Cardiac muscle cell (in vitro differentiated cells and primary cell): ENCODE measurements at regions not wholly inside any gene's neighbourhood (a gene's known extent, or its start where the extent isn't known, plus 50 kb on each side); places are given as distances from the start of the nearest gene placed in this dataset.
A peak's percentile ranks its signal among the peaks of the same experiment; 100 is the strongest.

ENCODE experiments used
- DNase-seq, 2 donors: peaks; one replicate each; pipeline versions ENCODE4 v3.0.0 to v3.0.0-alpha.2; 2010 to 2017; ENCODE audit warnings: low read depth in 1 of 2, low spot score in 1 of 2
- H3K27ac ChIP-seq: fragments of 200-600 bp; sonication (generic); 2 replicates; pipeline ENCODE4 v1.5.1; 2016
- H3K27me3 ChIP-seq: fragments of 200-600 bp; sonication (generic); 2 replicates; pipeline ENCODE4 v1.6.0; 2016; ENCODE audit warnings: control low read depth
- H3K36me3 ChIP-seq: fragments of 200-600 bp; sonication (generic); 2 replicates; pipeline ENCODE4 v1.5.1; 2016; ENCODE audit warnings: control low read depth
- H3K4me1 ChIP-seq: fragments of 200-600 bp; sonication (generic); 2 replicates; pipeline ENCODE4 v1.8.1; 2017; ENCODE audit warnings: low read depth, mild to moderate bottlenecking, mixed run types
- H3K4me3 ChIP-seq: fragments of 200-600 bp; sonication (generic); 2 replicates; pipeline ENCODE4 v1.5.1; 2016; ENCODE audit warnings: mild to moderate bottlenecking
- H3K9me3 ChIP-seq: fragments of 200-600 bp; sonication (generic); 2 replicates; pipeline ENCODE4 v1.5.1; 2017; ENCODE audit warnings: low read depth, mild to moderate bottlenecking, control low read depth
- TF ChIP-seq, protein P1 (sequence below): IDR thresholded peaks from 2 replicates; pipeline ENCODE4 v1.5.1; 2012; ENCODE audit warnings: low read depth, mild to moderate bottlenecking, low read length

DNA sequence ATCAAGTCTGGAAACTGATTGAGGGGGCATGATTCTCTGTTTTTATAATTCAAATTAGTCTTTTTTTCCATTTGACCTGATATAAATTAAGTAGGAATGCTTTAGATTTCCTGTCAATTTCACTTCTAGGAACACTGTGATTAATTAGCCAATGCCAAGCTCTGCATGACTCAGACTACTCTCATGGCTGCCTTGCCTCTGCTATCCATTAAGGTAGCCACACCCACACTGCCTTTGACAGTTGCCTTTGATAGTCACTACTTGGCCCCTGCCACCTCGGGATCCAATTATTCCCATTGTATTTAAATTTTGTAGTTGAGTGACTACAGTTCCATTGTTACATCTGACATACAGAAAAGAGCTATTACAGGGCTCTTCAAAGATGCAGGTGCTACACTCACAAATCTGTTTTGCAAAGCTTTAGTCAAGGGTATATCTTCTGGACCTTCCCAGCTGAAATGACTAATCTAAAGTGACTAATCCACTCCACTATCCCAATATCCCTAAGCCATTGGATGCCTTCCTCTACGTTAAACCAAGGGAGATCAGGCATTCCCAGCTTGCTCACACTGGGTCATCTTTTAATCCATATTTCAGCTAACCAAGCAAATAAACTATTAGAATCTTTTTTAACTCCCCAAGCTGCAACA is 1193.1 kb upstream of the MIR17HG start:
- no peak for DNase-seq
- Histone ChIP-seq H3K9me3 (no peaks in the 10 kb centered on the region), H3K27ac (no peak overlapping the region), H3K4me1 (no peaks in the 10 kb centered on the region), H3K36me3 (no peaks in the 10 kb centered on the region), H3K4me3 (no peak overlapping the region), H3K27me3 (no peaks in the 10 kb centered on the region)
- TF ChIP-seq, protein P1, sequence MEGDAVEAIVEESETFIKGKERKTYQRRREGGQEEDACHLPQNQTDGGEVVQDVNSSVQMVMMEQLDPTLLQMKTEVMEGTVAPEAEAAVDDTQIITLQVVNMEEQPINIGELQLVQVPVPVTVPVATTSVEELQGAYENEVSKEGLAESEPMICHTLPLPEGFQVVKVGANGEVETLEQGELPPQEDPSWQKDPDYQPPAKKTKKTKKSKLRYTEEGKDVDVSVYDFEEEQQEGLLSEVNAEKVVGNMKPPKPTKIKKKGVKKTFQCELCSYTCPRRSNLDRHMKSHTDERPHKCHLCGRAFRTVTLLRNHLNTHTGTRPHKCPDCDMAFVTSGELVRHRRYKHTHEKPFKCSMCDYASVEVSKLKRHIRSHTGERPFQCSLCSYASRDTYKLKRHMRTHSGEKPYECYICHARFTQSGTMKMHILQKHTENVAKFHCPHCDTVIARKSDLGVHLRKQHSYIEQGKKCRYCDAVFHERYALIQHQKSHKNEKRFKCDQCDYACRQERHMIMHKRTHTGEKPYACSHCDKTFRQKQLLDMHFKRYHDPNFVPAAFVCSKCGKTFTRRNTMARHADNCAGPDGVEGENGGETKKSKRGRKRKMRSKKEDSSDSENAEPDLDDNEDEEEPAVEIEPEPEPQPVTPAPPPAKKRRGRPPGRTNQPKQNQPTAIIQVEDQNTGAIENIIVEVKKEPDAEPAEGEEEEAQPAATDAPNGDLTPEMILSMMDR: no peak

DNA sequence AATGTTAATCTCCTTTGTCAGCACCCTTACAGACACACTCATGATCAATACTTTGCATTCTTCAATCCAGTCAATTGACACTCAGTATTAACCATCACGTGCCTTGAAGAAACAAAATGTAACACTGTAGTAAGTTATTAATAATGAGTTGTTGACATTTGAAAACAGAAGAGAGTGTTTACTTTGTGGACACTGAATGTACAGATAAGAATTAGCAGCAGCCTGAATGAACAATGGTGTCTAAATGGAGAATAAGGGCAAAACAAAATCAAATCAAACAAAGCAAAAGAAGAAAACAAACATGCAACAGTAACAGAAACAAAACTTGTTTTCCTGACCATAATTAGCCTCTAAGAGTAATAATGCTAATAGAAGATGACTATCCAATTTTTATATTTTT is 1191.1 kb upstream of the MIR17HG start:
- H3K27ac ChIP-seq: no peak overlapping the region
- H3K36me3 ChIP-seq: no peaks in the 10 kb centered on the region
- no peaks in the 10 kb centered on the region for H3K9me3 ChIP-seq
- TF ChIP-seq, protein P1: no peak
- H3K4me1 ChIP-seq: no peaks in the 10 kb centered on the region
- H3K27me3 ChIP-seq: no peaks in the 10 kb centered on the region
- no peak for DNase-seq
- no peak overlapping the region for H3K4me3 ChIP-seq

DNA sequence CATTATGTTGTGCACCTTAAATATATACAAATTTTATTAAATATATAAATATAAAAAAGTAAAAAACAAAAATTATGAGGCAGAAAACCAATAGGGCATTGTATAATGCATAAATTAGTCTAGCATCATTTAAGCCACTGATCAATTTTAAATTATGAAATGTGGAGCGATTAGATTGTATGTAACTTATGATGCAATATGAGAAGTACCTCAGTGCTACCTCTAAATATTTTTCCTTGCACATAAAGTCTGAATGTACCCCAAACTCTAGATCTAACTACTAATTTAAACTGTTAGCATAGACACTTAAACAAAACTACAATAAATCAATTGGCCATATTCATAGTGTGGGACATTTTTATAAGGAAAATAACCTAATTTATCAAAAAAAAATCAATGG is 1178.5 kb upstream of the MIR17HG start:
- Histone ChIP-seq H3K27ac (no peak overlapping the region), H3K4me3 (no peak overlapping the region)

DNA sequence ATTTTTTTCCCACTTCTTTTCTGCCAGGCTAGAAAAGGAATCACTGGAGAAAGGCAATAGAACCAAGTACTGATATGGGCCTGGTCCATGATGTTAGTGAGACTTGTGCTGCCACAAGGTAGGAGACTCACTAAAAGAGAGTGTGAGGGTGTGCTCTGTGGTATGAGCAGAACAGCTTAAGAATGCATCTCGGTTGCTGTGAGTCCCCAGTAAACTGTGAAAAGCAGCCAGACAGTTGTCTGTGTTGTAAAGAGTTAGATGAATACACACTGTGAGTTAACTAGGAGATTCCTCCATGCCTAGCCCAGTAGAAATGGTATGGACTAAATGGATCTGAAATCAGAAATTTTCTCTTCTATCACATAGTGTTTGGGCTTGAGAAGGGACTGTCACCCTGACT is 1177.3 kb upstream of the MIR17HG start:
- DNase-seq: no peak
- TF ChIP-seq, protein P1: no peak
- H3K4me1 ChIP-seq: no peaks in the 10 kb centered on the region

More for the DNA sequence above, 1178.5 kb upstream of the MIR17HG start:
- TF ChIP-seq, protein P1: no peak
- no peaks in the 10 kb centered on the region for H3K4me1 ChIP-seq
- DNase-seq: no peak
- H3K36me3 ChIP-seq: no peaks in the 10 kb centered on the region
- no peaks in the 10 kb centered on the region for H3K27me3 ChIP-seq
- no peaks in the 10 kb centered on the region for H3K9me3 ChIP-seq

DNA sequence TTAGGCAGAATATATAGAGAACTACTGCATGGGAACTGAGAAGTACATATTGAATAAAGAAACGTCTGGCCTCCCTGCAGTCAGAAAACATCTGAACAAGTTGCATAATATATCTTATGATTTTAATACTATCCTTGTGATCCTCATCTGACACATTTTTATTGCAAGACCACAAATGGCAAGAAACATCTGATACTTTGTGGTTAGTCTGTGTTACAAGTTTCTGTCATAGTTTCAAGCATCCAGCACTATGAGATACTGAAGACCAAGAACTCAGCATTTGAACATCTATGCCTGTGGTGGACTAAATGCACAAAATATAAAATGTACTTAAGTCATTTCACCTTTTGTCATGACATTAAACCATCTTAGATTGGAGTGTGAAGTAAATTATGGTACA is 1175.8 kb upstream of the MIR17HG start:
- TF ChIP-seq, protein P1: no peak
- peak in 1 of 2 donors; percentile 3 for DNase-seq
- no peaks in the 10 kb centered on the region for H3K27me3 ChIP-seq
- H3K4me3 ChIP-seq: no peak overlapping the region
- H3K4me1 ChIP-seq: no peaks in the 10 kb centered on the region
- no peaks in the 10 kb centered on the region for H3K36me3 ChIP-seq
- H3K9me3 ChIP-seq: no peaks in the 10 kb centered on the region
- H3K27ac ChIP-seq: no peak overlapping the region

More for the DNA sequence above, 1177.3 kb upstream of the MIR17HG start:
- no peak overlapping the region for H3K27ac ChIP-seq
- no peaks in the 10 kb centered on the region for H3K27me3 ChIP-seq
- H3K9me3 ChIP-seq: no peaks in the 10 kb centered on the region
- no peak overlapping the region for H3K4me3 ChIP-seq
- H3K36me3 ChIP-seq: no peaks in the 10 kb centered on the region

DNA sequence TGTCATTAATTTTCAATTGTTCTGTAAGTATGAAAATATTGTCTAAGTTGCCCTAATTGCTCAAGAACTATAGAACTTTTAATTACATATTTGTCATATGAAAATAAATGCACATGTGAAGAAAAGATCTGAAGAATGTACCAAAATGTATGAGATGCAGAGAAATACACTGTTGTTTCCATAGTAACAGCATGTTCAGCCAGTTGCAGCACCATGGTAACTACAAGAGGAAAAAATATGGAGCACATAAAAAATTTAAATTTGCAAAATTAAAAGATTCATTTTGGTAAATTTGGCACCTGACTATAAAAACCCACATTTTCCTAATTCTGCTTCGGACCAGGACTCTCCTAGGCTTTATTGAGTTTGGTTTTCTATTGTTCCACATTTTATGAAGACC is 1170.0 kb upstream of the MIR17HG start:
- H3K27me3 ChIP-seq: no peaks in the 10 kb centered on the region
- H3K4me3 ChIP-seq: no peak overlapping the region
- H3K9me3 ChIP-seq: no peaks in the 10 kb centered on the region
- no peaks in the 10 kb centered on the region for H3K36me3 ChIP-seq
- no peak overlapping the region for H3K27ac ChIP-seq
- H3K4me1 ChIP-seq: no peaks in the 10 kb centered on the region
- TF ChIP-seq, protein P1: no peak
- no peak for DNase-seq
